ENCODE measurements at regions not wholly inside any gene's neighbourhood (a gene's known extent, or its start where the extent isn't known, plus 50 kb on each side); places are given as distances from the start of the nearest gene placed in this dataset.

DNA sequence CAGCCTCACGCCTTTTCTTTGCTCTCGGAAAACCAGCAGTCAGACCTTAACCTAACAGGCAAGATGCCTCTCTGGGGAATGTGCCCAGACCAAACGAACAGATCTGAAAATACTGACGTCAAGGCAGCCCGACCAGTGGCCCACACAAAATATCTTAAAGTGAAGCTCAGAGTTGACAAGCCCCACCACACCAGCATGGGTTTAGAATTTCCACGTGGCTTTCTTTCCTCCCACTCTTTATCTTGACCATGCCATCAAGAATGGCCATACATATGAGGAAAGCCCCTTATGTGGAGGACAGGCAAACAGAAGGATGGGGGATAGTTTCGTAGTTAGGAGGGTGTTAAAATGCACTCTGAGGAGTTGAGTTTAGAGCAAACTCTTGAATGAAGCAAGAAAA, 89.8 kb downstream of the MRPL32 start (continued):
- TF ChIP-seq RAD21 (IDR thresholded peaks at IDR 0.05 in 1 of 2, conservative IDR thresholded peaks at IDR 0.05 in 1 of 2; ENCODE audit: low read depth in 2 of 2, low read length in 2 of 2), result no peak

Measured in H1 (cell line).